Ramos (cell line): ENCODE measurements at regions not wholly inside any gene's neighbourhood (a gene's known extent, or its start where the extent isn't known, plus 50 kb on each side); places are given as distances from the start of the nearest gene placed in this dataset.
"Not testable (repeated sequence)": the region's sequence is repeated elsewhere in the genome, so short reads cannot be mapped to it uniquely, and the experiment has no call there.

Experiments
- in situ Hi-C: fragments of 300-500 bp; cut with MboI; formaldehyde crosslinking; loops from one replicate; pipeline ENCODE4 v1.14.3; 2022; ENCODE audit warnings: low sequenced_read_pairs; ENCODE audit not compliant: unreplicated experiment

DNA sequence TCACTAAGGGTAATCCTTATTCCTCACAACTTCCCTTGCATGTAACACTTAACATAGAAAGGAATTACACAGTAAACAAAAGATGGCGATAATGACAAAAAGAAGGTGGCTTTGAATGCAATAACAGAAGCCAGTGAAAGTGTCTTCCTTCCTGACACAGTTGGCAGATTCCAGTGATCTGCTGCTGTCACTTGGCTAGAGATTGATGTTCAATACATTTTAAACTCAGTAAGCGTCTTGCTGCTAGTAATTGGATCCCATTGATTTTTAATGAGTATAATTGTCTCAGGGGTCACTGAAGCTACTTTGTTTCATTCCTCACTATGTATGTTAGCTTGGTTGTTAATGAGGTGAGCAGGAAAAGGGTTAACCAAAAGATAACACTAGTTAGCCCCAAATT, 692.7 kb downstream of the NTRK3 start:
- in situ Hi-C loops: no loop called here

DNA sequence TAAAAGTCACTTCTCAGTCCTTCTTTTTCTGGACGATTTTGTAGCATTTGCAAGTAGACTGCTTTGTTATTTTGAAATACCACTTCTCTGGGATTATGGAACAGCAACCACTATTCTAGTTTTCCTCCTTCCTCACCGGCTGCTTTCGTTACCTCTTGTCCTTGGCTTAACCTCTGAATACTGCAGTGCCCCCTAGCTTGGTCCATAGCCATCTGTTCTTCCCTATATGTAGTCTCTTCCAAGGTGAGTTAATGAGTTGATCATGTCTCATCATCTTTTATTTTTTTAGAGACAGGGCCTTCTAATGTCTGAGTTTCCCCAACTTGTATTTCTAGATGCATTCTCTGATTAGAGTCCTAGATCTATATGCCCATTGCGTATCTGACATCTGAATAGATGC, 694.3 kb downstream of the NTRK3 start:
- in situ Hi-C loops: no loop called here

GRCh38 chr15:87561641-87562040, 694.9 kb downstream of the NTRK3 start:
- in situ Hi-C loops: no loop called here

DNA sequence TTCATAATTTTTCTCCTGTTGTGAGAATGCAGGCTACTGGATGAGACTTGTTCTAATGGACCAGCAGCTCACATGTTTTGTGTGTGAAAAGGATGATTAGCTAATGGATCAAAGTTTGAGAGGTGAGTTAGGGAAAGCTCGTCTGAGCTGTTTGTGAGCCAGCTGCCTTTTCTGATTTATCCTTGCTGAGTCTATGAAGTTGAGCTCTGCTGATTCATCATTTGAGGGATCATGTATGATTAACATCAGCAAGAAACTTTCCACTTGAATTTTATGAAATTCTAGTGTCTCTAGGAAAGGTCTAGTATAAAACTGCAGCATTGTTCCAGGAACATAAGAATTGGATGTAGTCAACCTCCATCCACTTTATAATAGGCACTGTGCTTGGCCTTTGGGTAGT, 698.7 kb downstream of the NTRK3 start:
- in situ Hi-C loops: no loop called here

- in situ Hi-C loops: no loop called here
Observed at GRCh38 chr15:87556886-87557285, 699.7 kb downstream of the NTRK3 start.

- in situ Hi-C loops: no loop called here
Observed at GRCh38 chr15:87549860-87550259, 706.7 kb downstream of the NTRK3 start.

DNA sequence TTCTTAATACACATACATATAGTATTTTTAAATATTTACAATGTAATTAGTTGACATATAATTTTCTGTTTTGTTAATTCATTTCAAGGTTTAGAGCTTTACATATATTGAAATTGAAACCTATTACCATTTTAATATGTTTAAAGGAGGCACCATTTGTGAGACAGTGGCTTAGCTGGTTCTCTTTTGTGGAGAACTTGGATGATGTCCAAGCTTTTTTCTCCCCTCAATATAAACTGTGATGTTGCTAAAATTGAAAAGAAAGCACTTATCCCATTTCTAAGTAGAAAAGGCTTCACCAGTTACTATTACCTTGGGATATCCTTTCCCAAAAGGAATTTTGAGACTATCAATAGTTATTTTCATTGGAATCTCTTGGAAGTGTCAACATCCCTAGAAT, 707.2 kb downstream of the NTRK3 start:
- in situ Hi-C loops: no loop called here

DNA sequence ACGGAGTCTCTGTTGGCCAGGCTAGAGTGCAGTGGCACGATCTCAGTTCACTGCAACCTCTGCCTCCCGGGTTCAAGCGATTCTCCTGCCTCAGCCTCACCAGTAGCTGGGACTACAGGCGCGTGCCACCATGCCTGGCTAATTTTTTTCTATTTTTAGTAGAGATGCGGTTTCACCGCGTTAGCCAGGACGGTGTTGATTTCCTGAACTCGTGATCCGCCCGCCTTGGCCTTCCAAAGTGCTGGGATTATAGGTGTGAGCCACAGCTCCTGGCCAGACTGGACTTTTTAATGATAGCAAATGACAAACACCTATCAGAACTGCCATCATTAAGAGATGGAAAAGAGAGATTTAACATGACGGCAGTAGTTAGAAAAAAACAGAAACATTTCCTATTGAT, 707.9 kb downstream of the NTRK3 start:
- in situ Hi-C loops: not testable (repeated sequence)

GRCh38 chr15:87547470-87548181, 708.9 kb downstream of the NTRK3 start:
- in situ Hi-C loops: no loop called here

- in situ Hi-C loops: no loop called here
Observed at GRCh38 chr15:87538327-87538834, 718.2 kb downstream of the NTRK3 start.

DNA sequence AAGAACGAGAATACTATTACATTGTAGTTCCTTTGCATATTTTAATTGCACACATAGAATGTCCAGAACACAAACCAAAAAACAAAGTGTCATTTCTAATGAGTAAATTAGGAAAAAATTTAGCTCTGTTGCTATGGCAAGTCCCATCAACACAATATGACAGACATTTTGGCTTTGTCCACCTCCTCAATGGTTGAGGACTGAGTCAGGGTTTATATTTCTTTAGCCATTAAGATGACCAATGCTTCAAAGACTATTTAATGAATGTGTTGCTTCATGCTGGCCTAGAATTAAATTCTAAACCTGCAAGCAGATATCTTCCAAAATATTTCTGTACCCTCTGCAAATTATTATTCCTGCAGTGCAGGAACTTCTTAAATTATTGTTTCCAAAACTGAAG, 719.2 kb downstream of the NTRK3 start:
- in situ Hi-C loops: no loop called here

- in situ Hi-C loops: not testable (repeated sequence)
Observed at GRCh38 chr15:87533637-87534036, 722.9 kb downstream of the NTRK3 start.

GRCh38 chr15:87528873-87529272, 727.7 kb downstream of the NTRK3 start:
- in situ Hi-C loops: no loop called here

GRCh38 chr15:87527875-87528274, 728.7 kb downstream of the NTRK3 start:
- in situ Hi-C loops: no loop called here

- in situ Hi-C loops: no loop called here
Observed at GRCh38 chr15:87527416-87527815, 729.1 kb downstream of the NTRK3 start.

GRCh38 chr15:87523516-87523915, 733.0 kb downstream of the NTRK3 start:
- in situ Hi-C loops: no loop called here

- in situ Hi-C loops: no loop called here
Observed at GRCh38 chr15:87522997-87523396, 733.5 kb downstream of the NTRK3 start.

GRCh38 chr15:87518957-87519356, 737.6 kb downstream of the NTRK3 start:
- in situ Hi-C loops: no loop called here

- in situ Hi-C loops: no loop called here
Observed at GRCh38 chr15:87508086-87508485, 748.5 kb downstream of the NTRK3 start.

GRCh38 chr15:87502173-87502572, 754.4 kb downstream of the NTRK3 start:
- in situ Hi-C loops: no loop called here

GRCh38 chr15:87500240-87500639, 756.3 kb downstream of the NTRK3 start:
- in situ Hi-C loops: no loop called here

DNA sequence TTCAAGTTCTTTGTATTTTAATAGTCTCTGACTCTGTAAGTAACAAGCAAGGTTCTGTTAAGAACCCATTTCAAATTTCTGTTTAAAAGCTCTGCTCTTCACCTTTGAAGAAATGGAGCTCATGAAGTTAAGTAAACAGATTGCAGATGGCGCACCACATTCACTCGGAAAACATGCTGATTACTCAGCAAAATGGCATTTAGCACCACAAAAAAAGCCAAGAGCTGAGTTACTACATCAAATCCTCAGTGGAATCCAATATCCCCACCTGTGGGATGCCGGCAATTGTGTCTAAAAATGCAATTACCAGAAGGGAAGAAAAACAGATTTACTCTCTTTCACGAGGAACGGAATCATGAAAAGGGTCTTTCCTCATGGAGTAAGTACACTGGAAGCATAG, 758.0 kb downstream of the NTRK3 start:
- in situ Hi-C loops: no loop called here
